Activated T-helper 9 cell treated with anti-CD3 and anti-CD28 coated beads, Interleukin-2, amount 50 U/mL, for 16 hours (primary cell): ENCODE measurements at regions not wholly inside any gene's neighbourhood (a gene's known extent, or its start where the extent isn't known, plus 50 kb on each side); places are given as distances from the start of the nearest gene placed in this dataset.

Experiments
- DNase-seq: peaks from one replicate; pipeline ENCODE4 v3.0.0-alpha.2; 2020; ENCODE audit warnings: low read depth

DNA sequence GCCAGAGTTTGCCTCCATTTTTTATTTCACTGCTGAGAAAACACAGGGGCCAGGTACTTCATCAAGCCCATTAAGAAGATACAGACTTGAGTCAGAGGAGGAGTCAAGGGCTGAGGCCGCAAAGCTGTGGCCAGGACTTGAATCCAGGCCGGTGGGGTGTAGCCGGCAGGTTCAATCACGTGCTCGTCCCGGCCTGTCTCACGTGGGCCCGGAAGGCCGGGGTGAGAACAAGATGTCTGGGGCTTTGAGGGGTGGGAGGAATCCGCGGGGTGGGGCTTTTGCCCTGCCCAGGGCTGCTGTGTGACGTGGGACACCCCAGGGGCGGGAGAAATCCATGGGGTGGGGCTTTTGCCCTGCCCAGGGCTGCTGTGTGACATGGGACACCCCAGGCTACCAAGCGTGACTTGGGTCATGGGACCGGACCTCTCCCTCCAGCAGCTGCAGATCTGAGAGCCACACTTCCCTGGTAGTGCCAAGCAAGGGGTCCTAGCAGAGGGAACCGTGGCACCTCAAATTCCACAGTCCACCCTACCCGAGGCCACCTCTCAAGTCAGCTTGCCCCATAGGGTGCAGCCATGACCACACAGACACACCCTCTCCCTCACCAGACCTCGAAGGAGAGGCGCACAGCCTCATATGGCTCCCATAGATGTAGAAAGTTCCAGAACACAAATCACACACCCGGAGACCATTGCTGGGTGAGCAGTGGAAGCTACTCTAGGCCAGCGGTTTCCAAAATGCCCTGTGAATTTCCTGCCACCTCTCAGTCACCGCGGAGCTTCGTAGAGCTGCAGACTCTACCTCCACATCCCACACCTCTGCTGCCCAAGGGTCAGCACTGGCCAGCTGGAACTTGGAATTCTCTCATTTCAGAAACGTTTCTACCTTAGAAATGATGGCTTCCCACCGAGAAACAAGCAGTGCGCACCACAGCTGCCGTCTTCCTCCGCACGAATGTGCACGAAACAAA is 156.1 kb downstream of the DLL1 start:
- DNase-seq = no peak

- DNase-seq = no peak
Measured at GRCh38 chr6:170134031-170134470, 156.8 kb downstream of the DLL1 start.

DNA sequence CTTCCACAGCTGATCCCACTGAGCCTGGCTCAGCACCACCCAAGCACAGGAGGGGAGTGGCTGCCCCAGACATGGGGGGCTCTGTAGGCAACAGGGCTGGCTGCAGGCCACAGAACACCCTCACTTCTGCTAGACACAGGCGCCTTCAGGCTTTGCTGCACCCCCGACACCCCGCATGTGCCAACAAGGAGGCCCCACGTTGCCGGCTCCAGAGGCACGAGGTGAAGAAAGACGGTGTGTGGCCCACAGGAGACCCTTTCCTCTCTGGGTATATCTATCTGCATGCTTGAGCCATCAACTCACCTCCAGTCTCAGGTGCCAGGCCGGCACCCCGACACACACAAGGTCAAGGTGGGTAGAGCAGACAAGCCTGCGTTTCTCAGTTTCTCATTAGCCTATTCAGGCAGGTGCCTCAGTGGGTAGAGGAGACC is 158.3 kb downstream of the DLL1 start:
- DNase-seq = no peak

DNA sequence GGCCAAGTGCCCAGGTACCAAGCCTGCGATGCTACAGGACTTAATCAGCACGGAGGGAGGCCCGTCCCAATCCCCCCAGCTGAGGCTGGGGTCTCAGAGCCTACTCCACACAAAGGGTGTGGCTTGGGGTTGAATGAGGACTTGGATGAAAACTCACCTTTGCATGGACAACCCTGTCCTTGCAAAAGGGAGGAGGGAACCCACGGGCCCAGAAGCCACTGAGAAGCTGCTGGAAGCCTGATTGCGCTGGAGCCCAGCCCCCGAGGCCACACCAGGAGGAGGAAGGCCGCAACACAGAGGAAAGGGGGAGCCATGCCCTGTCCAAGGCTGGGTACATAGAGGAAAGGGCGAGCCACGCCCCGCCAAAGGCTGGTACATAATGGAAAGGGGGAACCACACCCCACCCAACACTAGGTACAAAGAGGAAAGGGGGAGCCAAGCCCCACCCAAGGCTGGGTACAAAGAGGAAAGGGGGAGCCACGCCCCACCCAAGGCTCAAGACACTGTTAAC is 158.8 kb downstream of the DLL1 start:
- DNase-seq = no peak

GRCh38 chr6:170131351-170131750 is 159.5 kb downstream of the DLL1 start:
- no peak for DNase-seq

GRCh38 chr6:170130771-170131241 is 160.1 kb downstream of the DLL1 start:
- no peak for DNase-seq

DNA sequence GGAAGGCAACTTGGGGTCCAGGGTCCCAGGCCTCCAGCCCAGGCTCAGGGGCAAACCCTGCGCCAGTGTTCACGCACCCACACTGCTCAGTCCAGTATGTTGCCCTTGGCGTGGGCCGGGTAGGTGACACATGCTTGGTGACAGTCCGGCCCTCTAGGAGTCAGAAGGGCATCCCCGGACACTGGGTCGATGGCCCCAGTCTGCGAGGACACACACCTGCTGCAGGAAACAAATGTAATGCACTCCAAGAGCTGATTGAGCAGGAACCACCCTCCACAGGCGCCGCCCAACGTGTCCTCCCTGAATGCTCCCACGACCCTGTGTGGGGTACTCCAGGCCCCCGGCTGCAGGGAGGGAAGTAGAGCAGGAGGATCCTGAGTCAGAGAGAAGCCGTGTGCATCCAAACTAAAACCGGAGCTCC is 160.7 kb downstream of the DLL1 start:
- no peak for DNase-seq

DNA sequence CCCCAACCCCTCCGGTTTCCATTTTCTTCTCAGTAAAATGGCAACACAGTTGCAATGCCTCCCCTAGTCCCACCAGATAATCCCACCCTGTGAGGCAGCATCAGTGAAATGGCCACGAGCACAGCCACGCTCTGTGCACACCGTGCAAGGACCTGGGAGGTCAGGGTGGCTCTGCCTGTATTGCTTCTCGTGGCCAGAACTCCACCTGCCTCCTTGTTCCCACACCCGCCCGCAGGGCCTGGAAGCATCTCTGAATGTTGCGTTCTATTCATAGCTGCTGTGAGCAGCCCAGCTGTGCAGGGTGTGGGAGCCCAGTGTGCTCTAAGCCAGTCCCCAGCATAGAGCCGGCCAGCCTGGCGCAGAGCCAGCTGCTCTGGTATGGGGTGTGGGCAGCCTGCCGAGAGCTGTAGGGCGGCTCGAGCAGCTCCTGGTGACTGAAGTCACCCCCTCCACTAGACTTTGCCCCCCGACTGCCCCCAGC is 161.1 kb downstream of the DLL1 start:
- no peak for DNase-seq

DNA sequence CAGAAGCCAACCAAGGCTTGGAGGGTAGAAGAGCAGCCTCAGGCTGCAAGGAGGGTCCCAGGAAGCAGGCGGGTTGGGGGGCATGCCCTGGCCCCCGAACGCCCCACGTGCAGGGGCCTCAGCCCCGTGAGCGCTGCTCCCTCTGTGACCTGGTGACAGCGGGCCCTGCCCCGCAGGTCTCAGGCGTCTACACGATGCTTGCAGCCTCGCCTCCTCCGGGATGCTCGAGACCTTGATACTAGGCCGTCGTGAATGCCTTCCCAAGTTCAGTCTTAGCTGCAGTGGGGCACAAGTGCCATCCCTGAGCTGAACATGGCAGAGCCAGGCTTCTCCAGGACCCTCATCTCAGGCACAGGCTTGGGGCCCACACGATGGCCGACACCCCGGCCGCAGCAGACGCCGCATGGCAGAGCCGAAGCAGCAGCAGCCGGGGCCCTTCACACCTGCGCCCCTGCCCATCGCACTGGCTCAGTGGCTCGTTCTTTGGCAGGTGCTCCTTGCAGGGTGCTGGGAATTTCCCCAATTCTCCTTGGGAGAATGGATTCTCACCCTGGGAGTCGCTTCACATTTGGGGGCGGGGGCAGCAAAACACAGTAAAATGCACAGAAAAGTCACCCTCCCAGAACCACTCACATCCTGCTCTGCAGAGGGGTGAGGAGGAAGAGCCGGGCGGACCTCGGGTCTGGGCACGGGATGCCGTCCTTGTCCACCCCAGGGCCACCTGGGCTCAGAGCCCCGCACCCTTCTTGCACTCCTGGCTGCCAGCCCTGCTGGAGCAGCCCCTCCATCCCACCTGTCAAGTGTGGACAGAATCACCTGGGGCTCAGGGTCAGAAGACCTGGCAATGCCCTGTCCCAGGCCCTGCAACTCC is 161.8 kb downstream of the DLL1 start:
- DNase-seq = no peak

GRCh38 chr6:170128346-170128745 is 162.5 kb downstream of the DLL1 start:
- DNase-seq = no peak

DNA sequence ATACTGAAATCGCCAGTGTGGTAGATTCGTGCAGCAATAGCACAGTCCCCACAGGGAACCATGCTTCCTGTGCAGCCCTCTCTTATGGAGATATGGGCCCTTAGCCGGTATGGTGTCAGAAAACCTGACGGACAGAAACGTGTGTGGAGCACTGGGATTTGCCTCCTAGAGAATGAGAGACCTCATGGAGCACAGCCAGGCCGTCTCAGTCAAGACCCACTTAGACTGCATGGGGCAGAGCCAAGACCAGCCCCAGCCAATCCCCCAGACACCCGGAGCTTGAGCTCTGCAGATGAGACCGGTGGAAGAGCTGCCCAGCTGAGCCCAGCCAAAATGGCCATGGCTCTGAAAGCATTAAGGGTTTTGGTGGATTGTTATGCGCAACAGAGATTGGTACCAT is 163.7 kb downstream of the DLL1 start:
- no peak for DNase-seq

GRCh38 chr6:170125456-170126300 is 165.2 kb downstream of the DLL1 start:
- DNase-seq = no peak

DNA sequence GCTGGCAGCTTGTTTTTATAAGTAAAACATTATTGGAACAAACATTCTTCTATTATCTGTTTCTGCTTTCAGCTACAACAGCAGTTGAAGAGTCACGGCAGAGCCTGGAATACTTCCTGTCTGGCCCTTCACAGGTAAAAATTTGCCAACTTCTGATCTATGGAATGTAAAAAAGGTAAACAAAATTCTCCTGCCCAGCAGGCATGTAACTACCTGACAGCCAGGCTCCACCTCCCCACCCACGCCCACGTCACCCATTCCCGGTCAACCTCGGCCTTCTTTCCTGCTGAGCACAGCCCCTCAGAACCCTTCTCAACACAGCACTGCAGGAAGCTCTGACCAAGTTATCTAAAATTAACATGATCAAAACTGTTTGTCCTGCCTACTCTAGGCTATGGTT is 166.0 kb downstream of the DLL1 start:
- DNase-seq = no peak

DNA sequence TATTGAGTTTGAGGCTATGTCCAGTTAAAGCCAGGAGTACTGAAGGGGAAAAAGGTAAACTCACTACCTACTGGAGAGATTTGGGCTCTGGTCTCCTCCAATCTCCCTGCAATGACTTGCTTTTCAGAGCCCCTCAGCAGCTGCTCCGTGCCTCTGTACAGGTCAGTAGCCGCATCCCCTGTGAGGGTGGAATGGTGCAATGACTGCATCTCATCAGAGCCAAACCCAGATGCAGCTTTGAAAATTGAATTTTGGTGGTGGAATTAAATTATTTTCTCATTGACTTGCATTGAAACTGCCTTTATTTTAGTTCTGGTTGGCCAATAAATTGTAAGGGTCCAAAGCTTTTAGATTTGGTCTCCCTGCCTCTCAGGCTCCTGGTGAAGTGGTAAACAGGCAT is 166.7 kb downstream of the DLL1 start:
- DNase-seq = no peak

GRCh38 chr6:170122651-170123050 is 168.2 kb downstream of the DLL1 start:
- no peak for DNase-seq

DNA sequence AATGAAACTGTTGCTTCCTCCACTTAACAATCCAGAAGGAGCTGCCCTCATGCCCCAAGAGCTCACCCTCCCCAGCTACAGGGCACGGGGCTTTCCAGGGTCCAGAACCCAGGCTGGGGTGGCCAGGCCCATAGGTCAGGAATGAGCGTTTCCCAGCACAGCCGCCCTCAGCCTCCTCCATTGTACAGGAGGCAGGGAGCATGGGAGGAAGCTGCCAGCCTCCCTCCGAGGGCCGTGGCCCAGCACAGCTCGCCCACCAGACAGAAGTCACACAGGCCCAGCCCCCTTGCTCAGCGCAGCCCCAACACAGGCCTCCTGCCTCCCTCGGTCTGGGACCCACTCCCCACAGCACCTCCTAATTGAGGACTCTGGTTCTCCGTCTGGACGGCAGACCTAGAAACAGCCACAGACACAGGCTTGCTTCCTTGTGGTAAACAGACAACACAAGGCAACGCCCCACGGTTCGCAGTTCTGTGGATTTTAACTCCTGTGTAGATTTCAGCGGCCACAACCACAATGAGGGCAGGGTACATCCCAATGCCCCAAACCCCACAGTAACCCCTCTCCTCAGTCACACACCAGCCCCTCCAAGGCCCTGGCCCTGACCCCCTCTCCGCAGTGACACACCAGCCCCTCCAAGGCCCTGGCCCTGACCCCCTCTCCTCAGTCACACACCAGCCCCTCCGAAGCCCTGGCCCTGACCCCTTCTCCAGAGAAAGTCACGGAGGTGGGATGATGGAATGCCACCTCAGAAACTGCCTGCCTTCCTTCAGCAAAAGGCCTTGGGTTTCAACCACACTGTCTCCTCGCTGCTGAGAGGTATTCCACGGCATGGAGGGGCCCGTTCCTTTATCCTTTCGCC is 173.5 kb downstream of the DLL1 start:
- DNase-seq = no peak

- DNase-seq = no peak
Measured at GRCh38 chr6:170116636-170117035, 174.2 kb downstream of the DLL1 start.

DNA sequence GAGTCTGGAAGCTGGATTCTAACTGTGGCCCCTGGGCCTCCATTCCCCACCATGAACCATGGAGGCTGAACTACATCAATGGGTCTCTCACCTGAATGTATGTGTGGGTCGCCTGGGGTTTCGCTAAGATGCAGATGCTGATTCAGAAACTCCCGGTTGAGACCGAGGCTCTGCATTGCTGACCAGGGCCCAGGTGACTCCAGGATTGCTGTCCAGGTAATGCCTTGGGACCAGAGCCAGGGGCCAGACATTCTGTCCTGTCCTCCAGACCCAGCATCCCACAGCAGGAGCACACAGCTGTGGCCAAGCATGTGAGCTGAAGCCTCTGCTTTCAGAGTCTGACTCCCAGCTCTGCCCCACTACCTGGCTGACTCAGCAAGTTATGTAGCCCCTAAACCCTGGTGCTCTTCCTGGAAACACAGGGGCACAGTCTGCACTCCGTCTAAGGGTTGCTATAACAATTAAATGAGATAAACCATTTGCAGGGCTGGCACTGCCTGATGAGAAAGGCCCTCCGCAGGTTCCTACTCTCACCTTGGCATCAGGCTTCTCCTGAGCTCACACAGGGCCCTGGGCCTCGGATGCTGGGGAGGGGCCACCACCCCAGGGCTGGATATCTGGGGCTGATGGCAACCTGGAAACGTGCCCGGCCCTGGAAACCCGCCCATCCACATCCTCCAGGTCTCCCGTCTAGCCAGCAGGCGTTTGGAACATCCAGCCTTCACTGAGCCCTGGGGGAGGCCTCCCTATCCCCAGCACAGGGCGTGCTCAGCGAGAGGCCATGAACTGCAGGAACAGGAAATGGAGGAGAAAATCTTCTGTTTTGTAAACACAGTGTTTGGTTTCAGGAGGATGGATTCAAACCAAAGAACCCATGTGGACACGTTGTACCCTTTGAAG is 175.7 kb downstream of the DLL1 start:
- no peak for DNase-seq

DNA sequence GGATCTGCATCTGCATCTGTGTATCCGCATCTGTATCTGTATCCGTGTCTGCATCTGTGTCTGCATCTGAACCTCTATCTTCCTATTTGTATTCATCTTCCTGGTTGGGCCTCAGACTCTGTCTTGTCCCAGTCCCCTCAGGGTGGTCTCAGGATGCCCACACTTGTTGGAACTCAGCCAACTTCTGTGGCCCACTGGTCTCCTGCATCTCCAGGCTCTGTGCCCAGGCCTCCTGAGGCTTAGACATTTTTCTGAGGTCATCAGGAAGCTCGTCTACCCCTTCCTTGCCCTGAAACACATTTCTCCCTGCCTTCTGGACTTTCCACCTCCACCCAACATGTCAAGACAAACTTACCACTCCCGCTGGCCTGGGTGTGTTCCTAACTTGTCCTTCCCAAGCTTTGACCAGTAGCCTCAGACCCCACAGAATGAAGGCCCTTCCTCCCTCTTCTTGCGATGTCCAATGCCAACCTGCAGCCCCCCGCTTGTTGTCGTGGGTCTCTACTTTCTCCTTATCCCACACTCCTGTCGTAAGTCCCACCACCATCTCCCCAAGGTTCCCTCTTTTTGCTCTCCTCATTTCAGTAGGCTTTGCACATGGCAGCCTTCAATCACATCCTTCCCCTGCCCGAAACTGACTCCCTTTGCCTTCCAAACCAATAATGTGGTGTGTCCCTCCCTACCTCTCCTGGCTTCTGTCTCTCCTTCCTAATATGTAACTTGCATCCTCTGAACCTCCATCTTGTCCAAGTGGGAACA is 176.5 kb downstream of the DLL1 start:
- no peak for DNase-seq
